GM12874 (cell line): ENCODE measurements at regions not wholly inside any gene's neighbourhood (a gene's known extent, or its start where the extent isn't known, plus 50 kb on each side); places are given as distances from the start of the nearest gene placed in this dataset.

Experiments
- CTCF ChIP-seq: IDR thresholded peaks from 2 replicates; pipeline ENCODE4 v1.5.1; 2011; ENCODE audit warnings: low read depth, mild to moderate bottlenecking, control low read depth, low read length, moderate library complexity; ENCODE audit not compliant: insufficient read depth

GRCh38 chr2:150234787-150235446 lies 252.6 kb downstream of the RND3 start:
- TF ChIP-seq CTCF = no peak

DNA sequence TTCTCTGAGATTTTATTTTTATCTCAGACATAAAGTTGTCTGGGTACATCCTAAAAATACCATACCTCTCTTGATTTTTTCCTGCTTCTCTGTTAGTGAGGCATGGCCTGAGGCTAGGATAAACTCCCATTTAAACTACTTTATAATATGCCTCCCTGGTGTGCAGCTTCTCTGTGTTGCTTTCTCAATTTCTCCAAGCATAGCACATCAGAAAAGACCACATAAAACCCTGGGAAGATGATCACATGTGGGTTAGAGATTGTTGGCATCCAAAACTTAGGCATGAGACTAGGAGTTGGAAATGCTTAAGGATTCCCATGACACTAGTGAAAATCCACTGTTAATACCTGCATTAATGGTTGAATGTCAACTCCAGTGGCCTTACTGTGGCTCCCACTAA lies 254.6 kb downstream of the RND3 start:
- TF ChIP-seq CTCF = no peak

GRCh38 chr2:150232321-150232720 lies 255.1 kb downstream of the RND3 start:
- TF ChIP-seq CTCF = no peak

DNA sequence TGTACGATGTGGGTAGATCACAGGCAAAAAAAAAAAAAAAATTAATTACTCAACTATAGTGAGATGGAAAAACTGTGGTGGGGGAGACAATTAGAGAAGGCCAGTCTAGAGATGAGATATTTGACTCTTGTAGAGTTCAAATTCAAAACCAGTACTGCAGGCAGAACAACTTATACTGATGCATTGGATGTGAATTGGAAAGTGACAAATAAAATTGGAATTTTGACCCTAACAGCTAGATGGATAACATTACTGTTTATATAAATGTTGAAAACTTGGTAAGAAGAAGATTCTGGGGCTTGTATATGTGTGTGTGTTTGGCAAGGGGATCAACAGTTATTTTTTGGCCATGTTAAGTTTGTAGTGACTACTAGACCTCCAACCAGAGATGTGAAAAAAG lies 256.9 kb downstream of the RND3 start:
- TF ChIP-seq CTCF = no peak

DNA sequence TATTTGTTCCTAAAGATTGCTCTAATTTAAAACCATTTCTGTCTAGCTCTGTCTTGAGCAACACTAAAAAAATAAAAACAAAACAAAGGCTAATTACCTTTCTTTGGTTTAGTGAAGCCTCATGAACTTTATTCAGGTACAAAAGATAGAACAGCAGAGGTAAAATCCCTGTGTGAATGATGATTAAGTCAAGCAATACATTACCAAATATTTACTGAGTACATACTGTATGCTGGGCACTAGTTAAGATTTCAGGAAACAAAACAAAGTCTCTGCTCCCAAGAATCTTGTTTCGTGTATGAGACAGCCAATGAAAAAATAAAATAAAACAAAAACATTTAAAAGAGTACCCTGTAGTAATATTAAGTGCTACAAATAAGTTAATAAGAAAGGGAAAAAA lies 257.5 kb downstream of the RND3 start:
- no peak for TF ChIP-seq CTCF

DNA sequence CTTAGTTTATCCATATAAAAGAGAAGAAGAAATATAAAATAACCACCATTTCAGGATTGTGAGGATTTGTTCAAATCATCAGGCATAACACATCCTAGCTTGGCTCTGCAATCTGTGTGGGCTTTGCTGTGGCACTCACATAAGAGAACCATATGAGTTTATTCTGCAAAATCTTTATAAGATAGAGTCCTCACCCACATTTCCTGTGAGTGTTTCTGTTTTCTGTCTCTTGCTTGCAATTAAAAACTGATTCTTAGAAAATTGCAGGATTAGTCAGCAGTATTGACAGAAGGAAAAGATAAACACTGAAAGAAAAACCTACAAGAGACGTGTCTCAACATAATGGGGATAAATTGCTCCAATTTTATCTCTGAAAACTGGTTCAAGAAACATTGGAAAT lies 258.5 kb downstream of the RND3 start:
- no peak for TF ChIP-seq CTCF

DNA sequence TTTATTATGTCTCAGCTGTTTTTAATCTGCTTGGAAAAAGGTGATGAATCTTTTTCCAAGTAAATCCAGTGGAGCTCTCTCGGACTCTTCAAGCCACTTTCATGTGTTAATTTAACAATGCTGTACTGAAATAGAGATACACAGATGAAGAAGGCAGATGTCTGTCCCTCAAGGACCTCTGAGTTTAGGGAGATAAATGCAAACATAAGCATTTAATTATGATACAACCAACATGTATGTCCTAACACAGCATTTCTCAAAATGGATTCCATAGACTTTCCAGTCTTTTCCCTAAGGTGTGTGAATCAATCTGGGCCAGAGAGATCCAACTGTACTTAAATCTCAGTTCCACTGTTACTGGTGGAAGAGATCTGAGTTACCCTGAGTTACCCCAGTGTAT lies 262.4 kb downstream of the RND3 start:
- no peak for TF ChIP-seq CTCF
